ENCODE measurements at regions not wholly inside any gene's neighbourhood (a gene's known extent, or its start where the extent isn't known, plus 50 kb on each side); places are given as distances from the start of the nearest gene placed in this dataset.
"Not testable (repeated sequence)": the region's sequence is repeated elsewhere in the genome, so short reads cannot be mapped to it uniquely, and the experiment has no call there.

- DNase-seq, result no peak
These were observed 174.8 kb upstream of the COPS8 start for GRCh38 chr2:236910781-236911495.

- DNase-seq, result no peak
These were observed 173.2 kb upstream of the COPS8 start for GRCh38 chr2:236912326-236913120.

DNA sequence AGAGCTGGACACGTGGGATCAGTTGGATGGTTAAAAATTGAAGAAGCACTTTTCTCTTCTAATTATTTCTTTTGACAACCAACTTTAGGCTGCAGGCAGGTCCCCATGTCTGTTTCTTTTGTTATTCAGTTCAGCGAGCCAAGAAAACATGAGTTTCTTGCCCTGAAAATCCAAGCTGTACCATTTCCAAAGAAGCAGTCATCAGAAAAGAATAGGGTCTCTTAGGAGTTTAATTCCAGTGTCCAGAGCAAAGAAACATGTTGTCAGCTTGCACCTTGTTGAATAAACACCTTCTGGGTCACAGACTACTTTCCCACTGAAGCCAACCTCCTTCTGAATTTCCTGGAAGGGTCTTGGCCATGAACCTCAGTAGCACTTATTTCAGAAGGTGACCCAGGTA, 170.5 kb upstream of the COPS8 start:
- no peak for DNase-seq

GRCh38 chr2:236915726-236916125, 170.0 kb upstream of the COPS8 start:
- DNase-seq, result no peak

DNA sequence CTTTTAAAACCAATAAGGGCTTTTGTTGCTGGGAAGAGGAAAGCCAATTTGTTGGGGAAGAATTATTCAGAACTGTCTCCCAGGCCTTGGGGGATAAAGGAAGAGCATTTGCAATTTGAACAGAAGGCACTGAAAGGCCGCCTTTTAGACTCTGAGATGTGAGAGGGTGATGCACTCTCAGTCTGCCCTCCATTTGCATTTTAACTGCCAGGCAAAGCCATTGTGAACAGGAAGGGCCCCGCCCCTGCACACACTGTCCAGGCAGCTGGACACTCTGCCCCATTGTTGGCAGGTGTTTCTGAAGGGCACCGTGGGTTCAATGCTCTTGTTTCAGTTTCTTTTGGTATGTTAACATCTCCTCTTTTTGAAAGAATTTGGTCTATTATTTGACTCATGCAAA, 169.5 kb upstream of the COPS8 start:
- DNase-seq, result no peak

- no peak for DNase-seq
These were observed 169.0 kb upstream of the COPS8 start for GRCh38 chr2:236916651-236917050.

DNA sequence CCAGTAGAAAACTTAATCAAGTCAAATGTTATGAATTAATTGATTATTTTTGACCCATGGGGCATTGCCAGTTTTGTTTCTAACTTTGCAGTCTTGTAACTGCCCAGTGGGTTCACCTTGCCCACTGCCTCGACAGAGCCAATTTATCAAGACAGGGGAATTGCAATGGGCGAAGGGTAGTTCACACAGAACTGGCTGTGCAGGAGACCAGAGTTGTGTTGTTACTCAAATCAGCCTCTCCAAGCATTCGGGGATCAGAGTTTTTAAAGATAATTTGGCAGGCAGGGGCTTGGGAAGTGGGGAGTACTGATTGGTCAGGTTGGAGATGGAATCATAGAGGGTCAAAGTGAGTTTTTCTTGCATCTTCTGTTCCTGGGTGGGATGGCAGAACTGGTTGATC, 168.5 kb upstream of the COPS8 start:
- DNase-seq, result no peak

DNA sequence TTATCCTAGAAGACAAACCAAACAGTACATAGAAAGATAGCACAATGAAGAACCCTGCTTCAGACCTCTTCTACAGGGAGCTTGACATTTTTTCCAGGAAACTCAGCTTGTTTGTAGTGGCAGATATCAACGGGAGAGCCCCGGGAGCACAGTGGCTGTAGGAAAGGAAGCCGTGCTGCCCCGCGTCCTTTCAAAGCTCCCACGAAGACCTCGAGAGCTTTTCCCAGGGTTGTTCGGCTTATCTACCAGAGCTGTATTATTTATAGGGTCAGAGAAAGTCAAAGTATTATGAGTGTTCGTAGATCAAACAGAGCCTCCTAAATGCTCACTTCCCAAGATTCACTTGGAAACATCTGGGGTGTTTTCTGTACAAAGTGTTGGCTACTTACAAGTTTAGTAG, 167.1 kb upstream of the COPS8 start:
- DNase-seq, result no peak

DNA sequence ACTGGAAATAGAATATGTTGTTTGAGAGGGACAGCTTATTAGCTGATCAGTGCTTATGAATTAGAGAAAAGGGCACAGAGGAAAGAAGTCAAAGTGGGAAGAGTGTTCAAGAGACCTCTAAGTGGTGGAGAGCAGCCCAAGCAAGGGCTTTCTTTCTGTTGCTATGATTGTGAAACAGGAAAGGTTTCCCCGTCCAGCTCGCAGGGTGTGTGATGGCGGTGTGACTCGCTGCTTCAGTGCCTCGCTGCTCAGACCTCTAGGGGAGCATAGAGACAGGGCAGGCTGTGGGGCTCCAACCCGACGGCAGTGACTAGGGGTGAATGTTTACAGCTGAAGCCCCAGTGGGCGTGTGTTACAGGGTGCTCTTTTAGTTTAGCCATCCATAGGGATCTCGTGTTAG, 166.5 kb upstream of the COPS8 start:
- no peak for DNase-seq

DNA sequence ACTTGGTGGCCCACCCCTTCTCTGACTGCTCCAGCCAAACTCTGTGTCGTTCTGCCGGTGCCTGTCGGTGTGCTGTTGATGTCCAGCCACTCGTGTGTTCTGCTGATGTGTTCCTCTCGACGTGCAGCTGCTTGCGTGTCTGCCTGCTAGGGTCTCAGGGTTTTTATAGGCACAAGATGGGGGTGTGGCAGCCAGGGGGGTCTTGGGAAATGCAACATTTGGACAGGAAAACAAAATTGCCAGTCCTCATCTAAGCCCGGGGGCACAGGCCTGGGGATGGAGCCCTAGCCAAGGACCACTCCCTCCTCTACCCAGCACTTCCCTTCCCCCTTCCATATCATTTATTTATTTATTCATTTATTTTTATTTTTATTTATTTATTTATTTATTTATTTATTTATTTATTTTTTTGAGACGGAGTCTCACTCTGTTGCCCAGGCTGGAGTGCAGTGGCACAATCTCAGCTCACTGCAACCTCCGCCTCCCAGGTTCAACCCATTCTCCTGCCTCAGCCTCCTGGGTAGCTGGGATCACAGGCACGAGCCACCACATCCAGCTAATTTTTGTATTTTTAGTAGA, 165.8 kb upstream of the COPS8 start:
- DNase-seq, result not testable (repeated sequence)

- no peak for DNase-seq
These were observed 163.6 kb upstream of the COPS8 start for GRCh38 chr2:236922061-236922460.

GRCh38 chr2:236928380-236929037, 157.2 kb upstream of the COPS8 start:
- no peak for DNase-seq

GRCh38 chr2:236932831-236933361, 152.8 kb upstream of the COPS8 start:
- no peak for DNase-seq

GRCh38 chr2:236934166-236934565, 151.5 kb upstream of the COPS8 start:
- DNase-seq, result no peak

- DNase-seq, result no peak
These were observed 151.0 kb upstream of the COPS8 start for GRCh38 chr2:236934656-236935055.

- no peak for DNase-seq
These were observed 150.6 kb upstream of the COPS8 start for GRCh38 chr2:236935083-236935482.

- DNase-seq, result no peak
These were observed 149.9 kb upstream of the COPS8 start for GRCh38 chr2:236935631-236936445.

- no peak for DNase-seq
These were observed 149.2 kb upstream of the COPS8 start for GRCh38 chr2:236936446-236936940.

GRCh38 chr2:236938126-236938525, 147.6 kb upstream of the COPS8 start:
- DNase-seq, result no peak

GRCh38 chr2:236939271-236939670, 146.4 kb upstream of the COPS8 start:
- no peak for DNase-seq

GRCh38 chr2:236939721-236940231, 145.9 kb upstream of the COPS8 start:
- no peak for DNase-seq

GRCh38 chr2:236940497-236940896, 145.2 kb upstream of the COPS8 start:
- DNase-seq, result no peak
